OCI-LY1 (cell line): ENCODE measurements at regions not wholly inside any gene's neighbourhood (a gene's known extent, or its start where the extent isn't known, plus 50 kb on each side); places are given as distances from the start of the nearest gene placed in this dataset.

Source experiments
- CTCF ChIP-seq: fragments of 200-600 bp; sonication (generic), shearing (Covaris generic); IDR thresholded peaks from 2 replicates; pipeline ENCODE4 v1.5.1; 2017; ENCODE audit warnings: mild to moderate bottlenecking, antibody characterized with exemption, low read length, moderate library complexity, mixed read lengths
- EZH2 ChIP-seq: fragments of 200-600 bp; sonication (generic), shearing (Covaris generic); IDR thresholded peaks from 2 replicates; pipeline ENCODE4 v1.8.0; 2017; ENCODE audit warnings: borderline replicate concordance, mixed run types, mild to moderate bottlenecking, antibody characterized with exemption, low read length, moderate library complexity, mixed read lengths

- TF ChIP-seq CTCF: no peak
- TF ChIP-seq EZH2: no peak
Measured at GRCh38 chr10:36341471-36341870, 699.4 kb upstream of the FZD8 start.
